OCI-LY1 (cell line): ENCODE measurements at regions not wholly inside any gene's neighbourhood (a gene's known extent, or its start where the extent isn't known, plus 50 kb on each side); places are given as distances from the start of the nearest gene placed in this dataset.
"Not testable (repeated sequence)": the region's sequence is repeated elsewhere in the genome, so short reads cannot be mapped to it uniquely, and the experiment has no call there.

ENCODE experiments used
- H2AFZ ChIP-seq: fragments of 200-600 bp; sonication (generic), shearing (Covaris generic); 2 replicates; pipeline ENCODE4 v1.6.0; 2014; ENCODE audit warnings: antibody characterized with exemption, mild to moderate bottlenecking, low read length
- H3F3A ChIP-seq: fragments of 200-600 bp; sonication (generic), shearing (Covaris generic); 2 replicates; pipeline ENCODE4 v1.6.0; 2014; ENCODE audit warnings: mild to moderate bottlenecking, antibody characterized with exemption, low read length, moderate library complexity; ENCODE audit not compliant: insufficient read depth
- H3K27ac ChIP-seq: fragments of 200-600 bp; sonication (generic); 2 replicates; pipeline ENCODE4 v1.5.1; 2014; ENCODE audit warnings: low read length, mixed run types, mild to moderate bottlenecking, low read depth; ENCODE audit not compliant: poor library complexity, severe bottlenecking
- H3K27me3 ChIP-seq: fragments of 200-600 bp; sonication (generic); 2 replicates; pipeline ENCODE4 v1.6.0; 2014; ENCODE audit warnings: antibody characterized with exemption, mild to moderate bottlenecking, low read length, moderate library complexity; ENCODE audit not compliant: insufficient read depth
- H3K36me3 ChIP-seq: fragments of 200-600 bp; sonication (generic); 2 replicates; pipeline ENCODE4 v1.6.1; 2014; ENCODE audit warnings: mild to moderate bottlenecking, antibody characterized with exemption, low read length, moderate library complexity, mixed read lengths; ENCODE audit not compliant: insufficient read depth
- H3K4me1 ChIP-seq: fragments of 200-600 bp; sonication (generic); 2 replicates; pipeline ENCODE4 v1.5.1; 2014; ENCODE audit warnings: mild to moderate bottlenecking, low read length, moderate library complexity; ENCODE audit not compliant: insufficient read depth, severe bottlenecking
- H3K4me2 ChIP-seq: fragments of 200-600 bp; sonication (generic), shearing (Covaris generic); 2 replicates; pipeline ENCODE4 v1.6.1; 2014; ENCODE audit warnings: low read length
- H3K4me3 ChIP-seq: fragments of 200-600 bp; sonication (generic); 2 replicates; pipeline ENCODE4 v1.5.1; 2014; ENCODE audit warnings: low read length, low read depth, mild to moderate bottlenecking, mixed read lengths; ENCODE audit not compliant: poor library complexity, severe bottlenecking
- H3K79me2 ChIP-seq: fragments of 200-600 bp; shearing (Covaris generic); 2 replicates; pipeline ENCODE4 v1.6.1; 2016; ENCODE audit warnings: mixed run types, low read length, mixed read lengths; ENCODE audit not compliant: insufficient read depth
- H3K9ac ChIP-seq: fragments of 200-600 bp; sonication (generic), shearing (Covaris generic); 2 replicates; pipeline ENCODE4 v1.6.1; 2014; ENCODE audit warnings: mild to moderate bottlenecking, low read length, mixed read lengths
- H3K9me2 ChIP-seq: fragments of 200-600 bp; sonication (generic), shearing (Covaris generic); 2 replicates; pipeline ENCODE4 v1.6.1; 2014; ENCODE audit warnings: low read depth, mild to moderate bottlenecking, low read length, mixed read lengths
- H3K9me3 ChIP-seq: fragments of 200-600 bp; shearing (Covaris generic); 2 replicates; pipeline ENCODE4 v1.6.1; 2014; ENCODE audit warnings: low read length, mixed read lengths
- H4K20me1 ChIP-seq: fragments of 200-600 bp; sonication (generic), shearing (Covaris generic); 2 replicates; pipeline ENCODE4 v1.6.0; 2016; ENCODE audit warnings: mild to moderate bottlenecking, low read length; ENCODE audit not compliant: insufficient read depth
- EZH2 ChIP-seq: fragments of 200-600 bp; sonication (generic), shearing (Covaris generic); IDR thresholded peaks from 2 replicates; pipeline ENCODE4 v1.8.0; 2017; ENCODE audit warnings: borderline replicate concordance, mixed run types, mild to moderate bottlenecking, antibody characterized with exemption, low read length, moderate library complexity, mixed read lengths
- TF ChIP-seq, protein P1 (sequence below): fragments of 200-600 bp; sonication (generic), shearing (Covaris generic); IDR thresholded peaks from 2 replicates; pipeline ENCODE4 v1.5.1; 2017; ENCODE audit warnings: mild to moderate bottlenecking, antibody characterized with exemption, low read length, moderate library complexity, mixed read lengths

GRCh38 chrX:121570072-121570841, 522.8 kb downstream of the GLUD2 start:
- H3K79me2 ChIP-seq: no peaks in the 10 kb centered on the region
- peaks cover 26% of the 10 kb centered on the region for H3K4me1 ChIP-seq
- no peaks in the 10 kb centered on the region for H3F3A ChIP-seq
- no peaks in the 10 kb centered on the region for H3K27me3 ChIP-seq
- H3K9me3 ChIP-seq: no peaks in the 10 kb centered on the region
- H3K36me3 ChIP-seq: 0 out of 2 replicates have a peak, but pooled peaks cover 4% of the 10 kb centered on the region
- H3K9me2 ChIP-seq: no peaks in the 10 kb centered on the region
- peak overlapping the region; percentile 47 for H3K27ac ChIP-seq
- no peak overlapping the region for H3K4me2 ChIP-seq
- no peak overlapping the region for H3K9ac ChIP-seq
- H4K20me1 ChIP-seq: no peaks in the 10 kb centered on the region
- TF ChIP-seq EZH2: no peak
- TF ChIP-seq, protein P1, sequence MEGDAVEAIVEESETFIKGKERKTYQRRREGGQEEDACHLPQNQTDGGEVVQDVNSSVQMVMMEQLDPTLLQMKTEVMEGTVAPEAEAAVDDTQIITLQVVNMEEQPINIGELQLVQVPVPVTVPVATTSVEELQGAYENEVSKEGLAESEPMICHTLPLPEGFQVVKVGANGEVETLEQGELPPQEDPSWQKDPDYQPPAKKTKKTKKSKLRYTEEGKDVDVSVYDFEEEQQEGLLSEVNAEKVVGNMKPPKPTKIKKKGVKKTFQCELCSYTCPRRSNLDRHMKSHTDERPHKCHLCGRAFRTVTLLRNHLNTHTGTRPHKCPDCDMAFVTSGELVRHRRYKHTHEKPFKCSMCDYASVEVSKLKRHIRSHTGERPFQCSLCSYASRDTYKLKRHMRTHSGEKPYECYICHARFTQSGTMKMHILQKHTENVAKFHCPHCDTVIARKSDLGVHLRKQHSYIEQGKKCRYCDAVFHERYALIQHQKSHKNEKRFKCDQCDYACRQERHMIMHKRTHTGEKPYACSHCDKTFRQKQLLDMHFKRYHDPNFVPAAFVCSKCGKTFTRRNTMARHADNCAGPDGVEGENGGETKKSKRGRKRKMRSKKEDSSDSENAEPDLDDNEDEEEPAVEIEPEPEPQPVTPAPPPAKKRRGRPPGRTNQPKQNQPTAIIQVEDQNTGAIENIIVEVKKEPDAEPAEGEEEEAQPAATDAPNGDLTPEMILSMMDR: no peak
- H2AFZ ChIP-seq: no peak overlapping the region
- H3K4me3 ChIP-seq: no peak overlapping the region

DNA sequence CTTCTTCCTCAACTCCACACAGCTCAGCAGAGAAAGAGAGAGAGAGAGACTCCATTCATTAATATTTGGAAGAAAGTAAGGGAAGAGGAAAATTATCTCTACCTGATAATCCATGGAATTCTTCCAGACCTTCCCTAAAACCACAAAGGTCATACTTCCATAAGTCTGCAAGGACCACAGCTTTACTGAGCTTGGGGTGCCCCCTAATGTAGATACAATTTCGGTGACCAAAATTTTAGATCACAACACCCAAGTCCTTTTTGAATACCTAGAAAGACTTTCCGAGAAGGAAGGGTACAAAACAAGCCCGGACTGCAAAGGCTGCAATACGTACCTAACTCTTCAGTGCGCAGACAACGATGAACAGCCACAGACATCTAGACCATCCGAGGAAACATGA, 523.9 kb downstream of the GLUD2 start:
- TF ChIP-seq EZH2: no peak
- TF ChIP-seq, protein P1: peak; percentile 39; the same call in 1 of the 2 replicates
- H3K4me1 ChIP-seq: peaks cover 26% of the 10 kb centered on the region
- no peaks in the 10 kb centered on the region for H3K79me2 ChIP-seq
- H3K27me3 ChIP-seq: no peaks in the 10 kb centered on the region
- H3K4me2 ChIP-seq: no peak overlapping the region
- no peak overlapping the region for H3K4me3 ChIP-seq
- no peaks in the 10 kb centered on the region for H3K9me2 ChIP-seq
- no peak overlapping the region for H3K9ac ChIP-seq
- H4K20me1 ChIP-seq: no peaks in the 10 kb centered on the region
- H3F3A ChIP-seq: no peaks in the 10 kb centered on the region
- H3K27ac ChIP-seq: no peak overlapping the region
- 0 out of 2 replicates have a peak, but pooled peaks cover 4% of the 10 kb centered on the region for H3K36me3 ChIP-seq
- H2AFZ ChIP-seq: no peak overlapping the region
- no peaks in the 10 kb centered on the region for H3K9me3 ChIP-seq

GRCh38 chrX:121574384-121574783, 527.0 kb downstream of the GLUD2 start:
- not testable (repeated sequence) for H3F3A ChIP-seq, H2AFZ ChIP-seq

More at GRCh38 chrX:121574384-121574783, 527.0 kb downstream of the GLUD2 start:
- H3K4me1 ChIP-seq: peaks cover 27% of the 10 kb centered on the region
- H3K9me3 ChIP-seq, H4K20me1 ChIP-seq, H3K9me2 ChIP-seq, H3K36me3 ChIP-seq, H3K27ac ChIP-seq, H3K27me3 ChIP-seq, H3K4me2 ChIP-seq, H3K9ac ChIP-seq, H3K4me3 ChIP-seq, H3K79me2 ChIP-seq: not testable (repeated sequence)
